Large intestine (tissue), 3 donors: ENCODE measurements at regions not wholly inside any gene's neighbourhood (a gene's known extent, or its start where the extent isn't known, plus 50 kb on each side); places are given as distances from the start of the nearest gene placed in this dataset.

Experiments
- DNase-seq, 2 donors: peaks; one replicate each; pipeline versions ENCODE4 v3.0.0 to v3.0.0-alpha.2; 2013
- H3K27ac ChIP-seq: one replicate; pipeline ENCODE4 v1.5.1; 2013; ENCODE audit warnings: low read length
- H3K27me3 ChIP-seq: 2 replicates; pipeline ENCODE4 v1.6.1; 2013; ENCODE audit warnings: low read length; ENCODE audit not compliant: control insufficient read depth, insufficient read depth
- H3K36me3 ChIP-seq: 2 replicates; pipeline ENCODE4 v1.6.1; 2013; ENCODE audit warnings: low read length; ENCODE audit not compliant: control insufficient read depth, insufficient read depth
- H3K4me1 ChIP-seq: one replicate; pipeline ENCODE4 v1.6.1; 2013; ENCODE audit warnings: low read length; ENCODE audit not compliant: control insufficient read depth, insufficient read depth
- H3K4me3 ChIP-seq: one replicate; pipeline ENCODE4 v1.5.1; 2013; ENCODE audit warnings: low read length
- H3K9me3 ChIP-seq: one replicate; pipeline ENCODE4 v1.6.1; 2013; ENCODE audit warnings: mild to moderate bottlenecking, low read depth, low read length, moderate library complexity; ENCODE audit not compliant: control insufficient read depth
- WGBS: methylation state at CpG from one replicate; pipeline ENCODE4 v1.1.5; 2013; ENCODE audit warnings: low lambda C conversion rate; ENCODE audit not compliant: insufficient coverage; 5-methylcytosine and 5-hydroxymethylcytosine counted together

DNA sequence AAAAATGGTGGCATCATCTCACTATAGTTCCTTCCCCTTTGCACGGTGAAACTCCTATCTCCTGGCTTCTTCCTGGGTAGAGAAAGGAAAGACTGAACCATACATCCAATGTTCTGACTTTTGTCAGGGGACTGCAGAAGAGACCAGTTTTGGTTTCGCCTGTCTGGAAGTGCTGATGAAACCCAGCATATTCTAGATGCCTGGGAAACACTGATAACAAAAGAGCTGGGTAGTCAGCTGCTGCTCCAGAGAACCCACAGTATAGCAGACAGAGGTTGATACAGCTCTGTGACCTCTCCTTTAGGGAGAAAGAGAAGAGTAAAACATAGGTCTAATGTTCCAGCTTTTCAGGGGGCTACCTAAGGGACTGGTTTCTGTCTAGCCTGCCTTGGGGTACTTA lies 695.3 kb downstream of the DIAPH3 start:
- H3K4me3 ChIP-seq = no peak overlapping the region
- no CpG with 5 or more reads among the region's 2 CpGs for WGBS
- no peak for DNase-seq
- H3K4me1 ChIP-seq = no peaks in the 10 kb centered on the region
- no peaks in the 10 kb centered on the region for H3K9me3 ChIP-seq
- no peaks in the 10 kb centered on the region for H3K36me3 ChIP-seq
- H3K27ac ChIP-seq = no peak overlapping the region
- H3K27me3 ChIP-seq = peaks cover 3% of the 10 kb centered on the region

DNA sequence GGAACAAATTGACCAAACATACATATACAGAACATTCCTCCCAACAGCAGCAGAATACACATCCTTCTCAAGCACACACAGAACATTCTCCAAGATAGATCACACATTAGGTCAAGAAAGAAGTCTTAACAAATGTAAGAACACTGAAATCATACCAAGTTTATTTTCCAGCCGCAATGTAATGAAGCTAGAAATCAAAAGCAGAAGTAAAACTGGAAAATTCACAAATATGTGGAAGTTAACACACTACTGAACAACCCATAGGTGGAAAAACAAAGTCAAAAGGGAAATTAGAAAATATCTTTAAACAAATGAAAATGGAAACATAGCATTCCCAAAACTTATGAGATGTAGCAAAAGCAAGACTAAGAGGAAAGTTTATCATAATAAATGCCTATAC lies 692.6 kb downstream of the DIAPH3 start:
- Histone ChIP-seq H3K4me3 (no peak overlapping the region), H3K36me3 (no peaks in the 10 kb centered on the region), H3K27ac (no peak overlapping the region), H3K9me3 (no peaks in the 10 kb centered on the region), H3K27me3 (no peaks in the 10 kb centered on the region), H3K4me1 (no peaks in the 10 kb centered on the region)
- DNase-seq = no peak
- WGBS = 0% methylated on average over 1 of the region's 1 CpG

DNA sequence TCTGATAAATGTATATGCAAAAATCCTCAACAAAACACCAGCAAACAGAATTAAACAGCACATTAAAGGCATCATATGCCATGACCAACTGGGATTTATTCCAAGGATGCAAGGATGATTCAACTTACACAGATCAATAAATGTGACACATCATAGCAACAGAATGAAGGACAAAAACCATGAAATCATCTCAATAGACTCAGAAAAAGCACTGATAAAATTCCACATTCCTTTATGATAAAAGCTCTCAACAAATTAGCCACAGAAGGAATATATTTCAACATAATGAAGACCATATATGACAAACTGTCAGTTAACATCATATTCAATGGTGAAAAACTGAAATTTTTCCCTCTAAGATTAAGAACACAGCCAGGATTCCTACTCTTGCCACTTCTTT lies 691.6 kb downstream of the DIAPH3 start:
- Histone ChIP-seq H3K27ac (no peak overlapping the region), H3K27me3 (no peaks in the 10 kb centered on the region), H3K9me3 (no peaks in the 10 kb centered on the region), H3K4me3 (no peak overlapping the region), H3K36me3 (no peaks in the 10 kb centered on the region), H3K4me1 (no peaks in the 10 kb centered on the region)
- DNase-seq = no peak

DNA sequence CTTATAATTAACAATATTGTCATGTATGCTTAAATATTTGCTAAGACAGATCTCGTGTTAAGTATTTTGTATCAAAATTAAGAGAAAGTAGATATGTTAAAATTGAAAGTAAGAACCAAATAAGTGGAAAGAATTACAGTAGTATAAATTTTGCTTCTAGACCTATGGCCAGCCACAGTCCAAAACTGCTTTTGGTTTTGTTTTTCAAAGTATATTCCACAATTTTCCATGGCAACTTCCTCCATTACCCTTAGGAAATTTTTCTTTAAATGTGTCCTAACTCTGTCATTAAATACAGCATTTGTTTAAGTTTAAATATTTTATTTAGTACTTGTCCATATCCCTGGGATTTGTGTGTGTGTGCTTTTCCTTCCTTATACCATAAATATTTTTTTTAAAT lies 689.0 kb downstream of the DIAPH3 start:
- Histone ChIP-seq H3K27ac (no peak overlapping the region), H3K4me1 (no peaks in the 10 kb centered on the region), H3K4me3 (no peak overlapping the region), H3K9me3 (no peaks in the 10 kb centered on the region), H3K27me3 (no peaks in the 10 kb centered on the region), H3K36me3 (no peaks in the 10 kb centered on the region)
- 56% methylated on average over 1 of the region's 1 CpG for WGBS
- no peak for DNase-seq

DNA sequence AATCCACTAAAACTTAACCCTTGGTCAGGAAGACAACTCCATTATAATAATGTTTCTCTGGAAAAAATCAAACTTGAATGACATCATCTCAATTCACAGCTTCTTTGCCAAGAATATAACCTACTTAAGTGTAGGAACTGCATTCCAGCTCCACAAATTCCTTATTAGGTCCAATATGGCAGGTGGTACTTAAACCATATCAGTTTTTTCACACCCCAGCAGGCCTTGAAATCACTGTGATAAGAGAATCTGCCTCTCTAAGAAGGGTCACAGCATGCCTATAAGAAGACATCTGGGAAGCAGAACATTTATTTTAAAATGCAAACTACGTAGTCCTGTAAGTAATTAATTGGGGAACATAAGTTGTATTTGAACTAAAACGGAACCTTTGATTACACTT lies 687.8 kb downstream of the DIAPH3 start:
- WGBS = 83% methylated on average over 2 of the region's 2 CpGs
- Histone ChIP-seq H3K4me1 (no peaks in the 10 kb centered on the region), H3K27ac (no peak overlapping the region), H3K36me3 (no peaks in the 10 kb centered on the region), H3K4me3 (no peak overlapping the region), H3K9me3 (no peaks in the 10 kb centered on the region), H3K27me3 (no peaks in the 10 kb centered on the region)
- no peak for DNase-seq

DNA sequence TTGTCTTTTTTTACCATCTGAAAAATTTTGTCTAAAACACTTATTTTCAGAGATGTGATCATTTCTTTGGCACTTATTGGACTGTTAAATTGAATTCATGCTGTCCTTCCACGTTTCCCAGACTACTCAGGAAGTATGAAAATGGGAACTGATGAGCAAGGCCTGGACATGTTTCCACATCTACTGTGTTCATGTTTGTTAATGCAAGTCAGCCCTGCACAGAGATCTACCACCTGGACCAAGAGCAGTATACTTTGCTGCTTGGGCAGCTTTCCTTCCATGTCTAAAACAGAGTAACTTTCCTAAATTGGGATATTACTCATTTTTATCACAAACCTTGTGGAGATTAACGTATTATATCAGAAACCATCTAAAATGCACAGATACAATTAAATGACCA lies 687.4 kb downstream of the DIAPH3 start:
- no peak overlapping the region for H3K27ac ChIP-seq
- H3K4me3 ChIP-seq = no peak overlapping the region
- 82% methylated on average over 2 of the region's 2 CpGs for WGBS
- H3K9me3 ChIP-seq = no peaks in the 10 kb centered on the region
- no peak for DNase-seq
- H3K36me3 ChIP-seq = no peaks in the 10 kb centered on the region
- no peaks in the 10 kb centered on the region for H3K4me1 ChIP-seq
- no peaks in the 10 kb centered on the region for H3K27me3 ChIP-seq

DNA sequence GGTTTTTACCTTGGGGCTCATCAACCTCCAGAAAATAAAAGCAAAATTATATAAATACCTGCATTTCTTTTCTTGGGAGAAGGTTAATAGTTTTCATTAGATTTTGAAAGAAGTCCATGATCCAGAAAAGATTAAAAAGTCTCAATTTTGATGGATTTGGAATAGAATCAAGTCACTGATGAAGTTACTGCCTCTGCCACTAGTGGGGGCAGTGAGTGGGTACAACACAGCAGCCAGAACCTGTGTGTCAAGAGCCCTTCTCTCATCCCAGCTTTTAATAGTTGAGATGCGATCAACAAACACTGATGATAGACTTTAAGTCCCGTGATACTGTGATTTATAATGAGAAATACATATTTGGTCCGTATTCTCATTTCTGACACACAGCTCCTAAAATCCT lies 686.7 kb downstream of the DIAPH3 start:
- H3K27me3 ChIP-seq = no peaks in the 10 kb centered on the region
- H3K4me1 ChIP-seq = no peaks in the 10 kb centered on the region
- 96% methylated on average over 3 of the region's 3 CpGs for WGBS
- no peaks in the 10 kb centered on the region for H3K9me3 ChIP-seq
- DNase-seq = no peak
- H3K27ac ChIP-seq = no peak overlapping the region
- no peaks in the 10 kb centered on the region for H3K36me3 ChIP-seq
- no peak overlapping the region for H3K4me3 ChIP-seq

DNA sequence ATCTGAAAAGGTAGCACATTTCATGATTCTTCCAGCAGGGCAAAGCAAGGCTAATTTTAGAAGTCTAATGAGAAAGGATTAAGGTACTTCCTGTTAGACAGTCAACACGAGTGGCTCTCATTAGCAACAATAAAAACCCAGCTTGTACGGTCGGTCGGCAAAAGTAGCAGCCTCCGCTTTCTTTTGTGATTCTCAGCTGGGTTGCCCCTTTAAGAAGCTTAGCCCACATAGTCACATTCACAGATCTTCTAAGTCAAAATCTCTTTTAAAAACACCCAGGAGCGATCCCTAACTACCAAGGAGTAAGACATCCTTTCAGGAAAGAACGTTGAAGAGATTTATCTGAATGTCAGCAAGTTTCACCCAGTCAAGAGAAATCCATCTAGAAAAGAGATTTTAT lies 684.8 kb downstream of the DIAPH3 start:
- no peak for DNase-seq
- Histone ChIP-seq H3K36me3 (no peaks in the 10 kb centered on the region), H3K4me3 (no peak overlapping the region), H3K9me3 (no peaks in the 10 kb centered on the region), H3K4me1 (no peaks in the 10 kb centered on the region), H3K27ac (no peak overlapping the region), H3K27me3 (no peaks in the 10 kb centered on the region)
- 71% methylated on average over 1 of the region's 7 CpGs for WGBS

DNA sequence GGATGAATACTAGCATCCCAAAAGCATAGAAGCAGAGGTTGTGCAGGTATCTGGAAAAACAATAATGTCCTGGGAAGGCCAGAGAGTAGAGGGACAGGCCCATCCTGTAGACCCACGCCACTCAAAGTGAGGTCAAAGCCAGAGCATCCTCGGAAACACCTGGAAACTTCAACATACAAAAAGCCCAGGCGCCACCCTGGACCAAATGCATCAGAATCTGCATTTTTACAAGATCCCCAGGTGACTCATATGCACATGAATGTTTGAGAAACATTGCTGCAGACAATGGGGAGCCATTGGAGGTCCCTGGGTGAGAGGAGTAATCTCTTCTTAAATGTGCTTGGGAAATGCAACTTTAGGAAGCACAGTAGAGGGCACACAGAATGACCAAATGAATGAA lies 684.1 kb downstream of the DIAPH3 start:
- Histone ChIP-seq H3K4me1 (no peaks in the 10 kb centered on the region), H3K9me3 (no peaks in the 10 kb centered on the region), H3K4me3 (no peak overlapping the region), H3K27me3 (no peaks in the 10 kb centered on the region), H3K27ac (no peak overlapping the region), H3K36me3 (no peaks in the 10 kb centered on the region)
- no peak for DNase-seq
- no CpG with 5 or more reads among the region's 3 CpGs for WGBS

DNA sequence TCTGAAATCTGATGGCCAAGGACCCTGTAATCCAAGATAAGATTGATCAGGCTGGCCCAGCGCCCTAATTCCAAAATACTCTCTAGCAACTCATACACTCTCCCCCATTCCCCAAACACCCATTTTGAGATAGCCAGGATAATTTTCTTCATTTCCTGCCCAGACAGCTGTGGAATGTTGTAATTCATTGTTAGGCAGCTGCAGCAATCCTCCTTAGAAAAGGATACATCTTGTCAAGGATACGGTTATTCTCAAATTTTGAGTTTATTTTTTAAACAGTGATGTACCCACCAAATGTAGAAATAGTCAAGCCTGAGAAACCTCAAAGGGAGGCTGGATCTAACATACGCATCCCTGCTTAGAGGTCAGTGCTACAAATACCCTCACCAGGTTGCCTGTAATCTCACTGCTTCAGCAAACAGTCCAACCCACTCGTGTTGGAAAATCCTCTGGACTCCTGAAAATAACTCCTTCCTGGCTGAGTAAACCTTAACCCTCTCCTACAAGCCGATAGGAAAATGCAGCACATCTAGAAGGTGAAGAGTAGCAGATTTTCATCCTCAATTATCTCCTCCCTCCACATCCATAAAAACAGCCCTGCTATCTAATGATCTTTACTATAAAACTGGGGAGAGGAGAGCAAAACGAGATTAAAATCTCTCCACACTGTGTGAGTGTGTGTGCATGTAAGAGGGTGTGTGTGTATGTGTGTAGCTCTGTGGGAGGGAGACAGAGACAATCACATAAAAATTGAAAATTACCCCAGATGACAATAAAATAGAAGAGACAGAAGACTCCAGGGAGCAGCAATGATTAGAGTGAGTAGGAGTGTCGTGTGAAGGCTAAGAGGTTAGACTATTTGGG lies 683.1 kb downstream of the DIAPH3 start:
- H3K9me3 ChIP-seq = no peaks in the 10 kb centered on the region
- no peaks in the 10 kb centered on the region for H3K36me3 ChIP-seq
- no peak overlapping the region for H3K4me3 ChIP-seq
- H3K27ac ChIP-seq = no peak overlapping the region
- DNase-seq = no peak
- no peaks in the 10 kb centered on the region for H3K27me3 ChIP-seq
- H3K4me1 ChIP-seq = no peaks in the 10 kb centered on the region
- 100% methylated on average over 1 of the region's 7 CpGs for WGBS

DNA sequence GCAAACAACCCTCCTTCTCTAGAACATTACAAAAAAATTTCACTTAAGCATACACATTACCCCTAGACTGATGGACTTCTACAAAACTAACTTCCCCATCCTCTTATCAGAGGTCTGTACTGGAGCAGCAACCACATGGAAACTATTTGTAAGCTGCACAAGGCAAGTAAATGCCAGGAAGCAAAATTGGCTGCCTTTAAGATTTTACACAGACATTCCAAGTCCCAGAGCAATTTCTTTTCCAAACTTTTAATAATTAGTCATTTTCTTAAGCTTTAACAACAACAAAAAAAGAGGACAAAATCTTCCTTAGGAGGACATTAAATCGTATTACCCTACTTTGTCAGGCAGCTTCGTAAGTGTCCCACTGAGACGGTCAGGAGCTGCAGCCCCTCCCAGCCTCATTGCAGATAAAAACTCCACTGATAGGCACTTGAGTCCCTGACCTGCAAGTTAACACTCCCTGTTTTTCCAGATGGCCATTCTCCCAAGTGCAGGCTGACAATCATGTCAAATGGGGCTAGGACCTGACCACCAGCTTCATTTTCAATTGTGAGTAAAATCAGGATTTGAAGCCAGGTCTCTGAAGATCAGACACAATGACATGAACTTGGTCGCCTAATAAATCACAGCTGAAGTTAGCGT lies 680.1 kb downstream of the DIAPH3 start:
- Histone ChIP-seq H3K9me3 (no peaks in the 10 kb centered on the region), H3K4me1 (no peaks in the 10 kb centered on the region), H3K4me3 (no peak overlapping the region), H3K27ac (no peak overlapping the region), H3K36me3 (no peaks in the 10 kb centered on the region), H3K27me3 (no peaks in the 10 kb centered on the region)
- WGBS = no CpG with 5 or more reads among the region's 5 CpGs
- peak in 1 of 2 donors; percentile 8 for DNase-seq
